NCI-H2196 treated with DMSO at 0.1 percent for 48 hours (cell line): ENCODE measurements at regions not wholly inside any gene's neighbourhood (a gene's known extent, or its start where the extent isn't known, plus 50 kb on each side); places are given as distances from the start of the nearest gene placed in this dataset.

ENCODE experiments used
- DNase-seq: peaks from one replicate; lab custom pipeline; 2025; ENCODE audit not compliant: unreplicated experiment; lab: John Stamatoyannopoulos, UW

DNA sequence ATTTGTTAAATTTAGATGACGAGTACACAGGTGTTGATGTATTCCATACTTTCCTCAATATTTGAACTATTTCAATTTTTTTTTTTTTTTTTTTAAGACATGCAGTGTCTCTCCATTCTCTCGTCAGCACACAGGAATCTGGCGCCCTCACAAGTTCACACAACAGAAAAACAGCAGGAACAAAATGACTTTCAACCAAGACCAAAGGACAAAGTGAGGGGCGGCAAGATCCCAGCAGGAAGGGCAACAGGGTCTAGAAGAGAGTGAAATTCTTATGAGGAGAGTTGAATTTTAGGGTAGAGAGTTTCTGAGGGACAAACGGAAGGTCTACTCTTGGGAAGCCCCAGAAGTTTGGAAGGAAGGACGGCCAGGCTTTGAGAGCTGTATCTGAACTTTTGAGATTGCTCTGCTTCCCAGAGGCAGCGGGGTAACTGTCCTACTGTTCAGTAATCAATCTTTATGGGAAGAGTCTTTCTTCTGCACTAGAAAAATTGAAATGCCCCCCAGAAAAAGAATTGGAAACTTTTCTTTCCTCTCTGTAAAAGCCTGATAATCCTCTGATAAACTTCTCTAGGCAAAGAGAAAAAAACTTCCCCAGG is 760.2 kb downstream of the RAB28 start:
- DNase-seq = no peak

DNA sequence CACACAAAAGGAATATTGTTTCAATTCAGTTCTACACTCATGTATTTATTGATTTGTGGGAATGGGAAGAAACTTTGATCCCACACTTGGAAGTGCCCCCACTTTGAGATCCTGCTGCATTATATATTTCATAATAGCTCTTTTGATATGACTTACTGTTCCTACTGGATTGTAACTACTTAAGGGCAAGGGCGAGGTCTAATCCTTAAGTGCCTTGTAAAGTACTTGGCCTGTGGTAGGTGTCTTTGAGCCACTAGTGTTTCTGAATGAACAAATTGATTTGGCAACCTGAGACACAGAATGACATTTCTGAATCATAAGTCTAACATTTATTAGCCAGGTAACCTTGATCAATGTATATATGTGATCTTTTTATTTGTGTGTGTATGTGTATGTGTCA is 767.2 kb downstream of the RAB28 start:
- no peak for DNase-seq

DNA sequence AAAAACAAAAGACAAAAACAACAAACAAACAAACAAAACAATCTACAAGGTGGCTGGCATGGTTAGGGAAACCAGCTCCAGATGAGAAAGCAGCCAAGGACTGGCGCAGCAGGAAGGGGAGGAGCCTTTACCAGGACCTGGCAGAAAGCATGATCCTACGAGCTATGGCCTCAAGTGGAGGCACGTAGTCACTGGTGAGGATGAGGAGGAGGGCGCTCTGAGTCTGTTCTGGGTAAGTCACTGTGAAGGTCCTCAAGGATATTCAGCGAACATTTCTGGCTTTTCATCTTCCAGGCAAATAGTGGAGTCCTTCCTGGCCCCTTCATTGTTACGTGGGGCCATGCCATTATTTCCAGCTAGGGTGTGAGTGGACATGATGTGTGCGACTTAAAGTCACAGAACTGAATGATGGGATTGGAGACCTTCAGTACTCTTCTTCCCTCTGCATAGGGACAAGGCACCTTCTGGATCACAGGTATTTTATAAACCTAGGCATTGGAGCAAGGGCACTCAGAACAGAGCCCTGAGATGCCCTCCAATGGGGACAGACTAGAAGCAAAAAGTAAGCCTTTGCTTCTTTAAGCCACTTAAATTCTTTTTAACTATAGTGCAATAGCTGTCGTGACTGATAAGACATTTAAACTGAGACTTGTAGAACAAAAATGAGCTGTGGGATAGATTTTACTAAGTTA is 771.3 kb downstream of the RAB28 start:
- DNase-seq = no peak

DNA sequence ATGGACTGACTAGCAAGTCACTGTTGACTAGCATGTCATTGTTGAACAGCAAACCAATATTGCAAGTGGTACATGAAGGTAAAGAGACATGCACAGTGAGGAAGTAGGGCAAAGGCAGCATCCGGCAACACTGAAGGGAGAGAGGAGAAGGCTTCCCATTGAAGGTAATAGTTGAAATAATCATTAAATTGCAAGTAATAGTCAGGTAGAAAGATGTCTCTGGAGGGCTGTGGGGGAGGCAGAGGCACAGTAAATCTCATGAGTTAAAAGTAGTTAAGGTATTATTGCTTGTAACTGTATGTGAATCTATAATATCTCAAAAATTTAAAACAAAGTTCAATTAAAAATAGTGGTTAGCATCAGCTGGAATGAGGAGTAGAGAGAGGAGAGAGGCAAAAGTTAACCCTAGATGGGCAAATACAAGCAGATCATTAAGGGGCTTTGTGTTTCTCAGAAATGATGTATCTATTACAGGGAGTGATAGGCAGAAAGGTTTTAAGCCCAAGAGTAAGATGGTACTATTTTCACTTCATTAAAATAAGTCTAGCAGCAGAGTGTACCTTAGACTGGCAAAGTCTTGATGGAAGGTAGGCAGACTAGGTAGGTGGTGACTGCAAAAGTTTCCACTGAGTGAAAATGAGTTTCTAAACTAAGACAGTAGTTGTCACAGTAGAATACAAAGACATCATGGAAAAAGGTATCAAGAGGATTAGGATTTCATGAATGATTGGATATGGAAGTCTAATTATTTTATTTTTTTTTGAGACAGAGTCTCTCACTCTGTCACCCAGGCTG is 776.6 kb downstream of the RAB28 start:
- DNase-seq = no peak

DNA sequence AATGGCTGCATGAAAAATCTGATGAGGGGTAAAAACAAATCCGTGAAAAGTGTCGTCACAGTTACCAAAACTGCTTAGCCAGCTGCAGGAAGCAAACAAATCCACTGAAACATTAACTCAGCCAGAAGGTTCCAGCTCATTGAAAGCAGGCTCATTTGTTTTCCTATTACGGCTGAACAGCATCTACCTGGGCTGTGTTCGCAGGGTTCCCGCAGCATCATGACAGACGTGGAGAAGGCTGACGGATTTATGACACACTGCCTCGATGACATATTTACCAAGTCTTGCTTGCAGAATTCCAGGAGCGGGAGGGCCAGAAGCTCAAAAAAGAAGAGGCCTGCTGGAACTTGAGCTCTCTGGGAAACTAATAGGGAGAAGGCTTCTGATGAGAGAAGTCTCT is 781.1 kb downstream of the RAB28 start:
- no peak for DNase-seq

DNA sequence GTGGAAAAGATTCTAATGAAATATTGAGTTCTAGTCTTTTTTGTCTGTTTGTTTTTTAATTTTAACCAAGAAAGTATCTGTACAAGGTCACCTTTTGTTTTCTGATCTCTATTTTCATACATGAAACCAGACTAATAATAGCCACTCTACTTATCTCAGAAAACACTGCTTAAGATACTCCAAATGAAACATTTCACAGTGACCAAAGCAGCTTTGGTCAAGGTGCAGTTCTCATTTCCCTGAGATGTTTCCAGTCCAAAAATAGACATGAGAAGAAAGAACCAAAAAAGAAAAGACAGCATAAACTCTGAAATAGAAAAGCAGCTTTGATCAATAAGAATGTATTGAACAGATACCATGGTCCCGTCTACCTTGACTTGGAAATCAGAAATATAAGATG is 782.8 kb downstream of the RAB28 start:
- no peak for DNase-seq

DNA sequence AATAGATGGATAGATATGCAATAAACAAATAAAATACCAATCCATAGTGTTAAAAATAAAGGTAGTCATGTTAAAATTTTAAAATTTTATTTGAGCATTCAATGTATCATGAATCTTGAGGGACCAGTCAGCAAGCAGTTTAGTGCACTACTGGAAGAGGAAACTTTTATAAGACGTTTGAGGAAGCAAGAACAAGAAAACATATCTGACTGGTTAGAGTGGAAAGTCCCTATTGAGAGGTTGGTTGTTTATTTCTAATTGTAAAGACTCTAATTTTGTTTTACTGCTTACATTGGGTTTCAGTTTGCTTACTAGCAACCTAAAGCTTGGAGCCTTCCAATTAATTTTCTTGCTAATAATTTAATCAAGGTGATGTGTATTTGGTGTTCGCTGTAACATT is 786.2 kb downstream of the RAB28 start:
- DNase-seq = no peak

DNA sequence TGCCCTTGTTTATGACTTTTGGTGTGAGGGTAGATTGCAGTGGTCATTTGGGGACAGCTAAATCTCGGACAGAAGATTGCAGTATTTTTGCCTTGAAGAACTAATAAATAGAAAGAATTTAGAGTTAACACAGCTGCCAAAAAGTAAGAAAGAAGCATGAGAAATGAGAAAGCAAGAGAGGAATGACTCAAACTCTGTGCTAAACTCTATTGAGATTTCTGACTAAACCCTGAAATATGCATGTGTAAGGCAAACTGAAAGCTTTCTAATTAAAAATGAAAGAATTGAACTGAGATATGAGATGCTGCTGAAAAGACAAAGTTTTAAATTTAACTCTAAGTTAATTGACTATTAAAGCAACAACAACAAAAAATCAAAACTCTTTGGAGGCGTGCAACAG is 791.3 kb downstream of the RAB28 start:
- DNase-seq = no peak

DNA sequence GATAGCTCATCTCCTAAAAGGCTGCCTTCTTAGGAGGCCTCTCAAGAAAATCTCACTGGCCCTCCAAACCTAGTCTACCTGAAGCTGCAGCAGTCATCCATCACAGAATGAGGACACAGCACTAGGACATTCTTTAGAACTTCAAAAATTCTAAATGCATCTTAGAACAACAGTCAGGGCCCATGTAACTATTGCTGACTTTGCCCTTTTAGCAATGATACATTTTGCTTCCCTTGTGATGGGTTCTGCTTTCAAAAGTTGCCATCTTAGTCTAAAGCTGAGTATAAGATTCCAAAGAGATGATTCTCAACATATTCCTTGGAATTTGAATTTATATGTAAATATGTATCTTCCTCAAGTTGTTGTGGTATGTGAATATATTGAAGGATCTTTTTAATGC is 793.0 kb downstream of the RAB28 start:
- no peak for DNase-seq

DNA sequence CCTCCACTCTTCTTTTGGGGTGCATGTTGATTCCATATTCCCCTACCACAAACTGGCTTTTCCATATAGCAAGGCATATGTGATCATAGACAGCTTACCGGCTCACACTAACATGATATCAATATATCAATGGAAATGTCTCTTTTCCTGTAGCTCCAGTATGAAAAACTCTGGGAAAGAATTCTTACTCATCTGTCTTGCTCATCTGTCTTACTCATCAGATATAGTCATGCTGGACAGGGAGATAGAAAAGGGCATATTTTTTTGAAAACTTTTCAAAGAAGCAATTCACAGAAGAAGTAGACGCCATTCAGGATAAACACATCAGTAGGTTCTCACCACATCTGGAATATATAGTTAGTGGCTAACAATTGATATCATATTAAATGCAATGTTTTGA is 794.7 kb downstream of the RAB28 start:
- no peak for DNase-seq

DNA sequence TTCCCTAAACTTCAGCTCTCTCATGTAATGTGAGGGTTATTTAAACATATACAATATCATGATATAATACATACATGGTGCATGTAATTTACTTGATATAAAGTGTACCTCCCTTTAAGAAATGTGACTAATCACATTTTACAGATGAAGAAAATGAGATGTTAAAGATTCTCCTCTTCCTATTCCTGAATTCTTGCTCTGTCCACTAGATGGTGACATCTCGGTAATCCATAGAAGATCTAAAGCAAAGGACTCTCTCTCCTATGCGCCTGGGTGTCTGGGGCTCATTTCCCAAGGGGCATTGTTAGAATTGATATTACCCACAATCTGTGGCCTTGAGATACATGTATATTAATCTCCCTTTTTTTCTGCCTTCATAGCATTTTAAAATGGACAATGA is 804.9 kb downstream of the RAB28 start:
- DNase-seq = no peak

DNA sequence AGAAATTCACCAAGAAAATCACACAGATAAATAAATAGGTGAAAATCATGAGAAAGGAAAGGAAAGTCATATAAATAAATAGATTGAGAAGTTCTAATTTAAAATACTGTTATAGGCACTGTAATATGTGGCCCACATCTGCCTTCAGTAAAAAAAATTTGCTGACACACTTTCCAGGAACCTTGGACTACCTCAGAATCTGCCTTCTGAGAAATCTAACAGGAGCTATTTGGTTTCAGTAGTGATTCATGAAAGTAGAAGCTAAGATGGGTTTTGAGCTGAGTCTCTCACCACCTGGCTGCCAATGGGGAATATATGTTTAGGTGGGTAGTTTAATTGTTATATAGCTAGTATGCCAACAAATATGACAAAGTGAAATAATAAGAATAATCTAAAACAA is 810.0 kb downstream of the RAB28 start:
- no peak for DNase-seq

DNA sequence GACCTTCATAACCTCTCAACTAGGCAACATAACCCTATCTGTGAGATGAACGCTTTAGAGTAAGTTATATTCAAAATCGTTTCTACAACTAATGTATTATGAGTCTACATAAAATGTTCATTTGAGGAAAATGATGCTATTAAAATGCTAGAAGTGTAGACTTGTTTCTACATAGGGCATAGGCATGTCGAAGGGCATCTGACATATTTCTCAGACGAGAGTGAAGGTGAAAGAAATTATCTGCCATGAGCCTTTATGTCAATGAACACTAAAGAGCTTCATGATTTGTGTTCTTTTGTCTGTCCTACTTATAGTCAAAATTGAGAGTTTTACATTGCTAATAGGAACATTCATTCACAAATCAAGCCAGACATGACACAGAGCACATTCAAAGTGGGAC is 811.8 kb downstream of the RAB28 start:
- DNase-seq = no peak

DNA sequence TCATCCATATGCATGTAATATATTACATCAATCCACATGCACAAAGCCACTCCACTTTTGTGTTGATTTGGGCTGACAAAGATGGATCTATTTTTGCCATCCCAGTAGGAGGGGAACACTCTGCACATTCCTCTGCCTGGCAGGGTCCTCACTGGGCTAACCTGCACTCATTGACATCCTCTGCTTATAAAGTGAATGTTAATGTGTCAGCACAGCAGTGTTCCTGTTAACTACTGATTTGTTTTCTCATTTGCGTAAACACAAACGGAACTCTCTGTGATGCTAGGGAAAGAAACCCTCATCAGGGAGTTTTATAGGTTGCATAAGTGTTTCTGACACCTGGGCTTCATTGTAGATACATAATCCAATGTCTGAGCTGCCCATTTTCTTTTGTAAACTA is 826.0 kb downstream of the RAB28 start:
- DNase-seq = no peak

DNA sequence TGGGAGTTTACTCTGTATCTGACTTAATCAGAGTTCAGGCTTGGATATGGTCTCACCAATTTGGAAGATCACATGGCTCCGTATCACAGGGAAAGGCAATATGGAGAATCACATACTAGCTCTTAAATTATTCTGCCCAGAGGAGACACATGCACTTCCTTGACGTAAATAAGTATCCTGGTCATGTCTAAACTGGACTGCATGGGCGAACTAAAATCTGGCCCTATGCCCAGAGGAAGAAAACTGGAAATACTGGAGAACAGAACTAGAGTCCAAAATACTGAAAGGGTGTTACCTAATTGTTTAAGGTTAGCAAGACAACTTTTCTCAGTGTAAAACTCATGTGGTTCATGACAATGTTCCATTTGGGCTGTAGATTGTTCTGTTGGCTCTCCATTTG is 832.3 kb downstream of the RAB28 start:
- DNase-seq = no peak

DNA sequence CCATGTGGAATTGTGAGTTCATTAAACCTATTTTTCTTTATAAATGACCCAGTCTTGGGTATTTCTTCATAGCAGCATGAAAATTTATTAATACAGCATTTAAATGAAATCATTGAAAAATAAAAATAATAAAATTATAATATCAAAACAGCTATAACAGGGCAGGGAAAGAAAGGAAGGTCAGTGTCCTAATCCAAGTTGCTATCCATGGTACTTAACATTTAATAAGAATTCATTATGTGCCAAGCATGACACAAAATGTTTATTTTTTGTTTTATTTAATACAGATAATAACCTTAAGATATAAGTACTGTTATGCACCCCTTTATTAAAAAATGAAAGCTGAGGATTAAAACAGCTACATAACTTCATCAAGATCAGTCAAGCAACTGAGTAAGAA is 838.4 kb downstream of the RAB28 start:
- no peak for DNase-seq

DNA sequence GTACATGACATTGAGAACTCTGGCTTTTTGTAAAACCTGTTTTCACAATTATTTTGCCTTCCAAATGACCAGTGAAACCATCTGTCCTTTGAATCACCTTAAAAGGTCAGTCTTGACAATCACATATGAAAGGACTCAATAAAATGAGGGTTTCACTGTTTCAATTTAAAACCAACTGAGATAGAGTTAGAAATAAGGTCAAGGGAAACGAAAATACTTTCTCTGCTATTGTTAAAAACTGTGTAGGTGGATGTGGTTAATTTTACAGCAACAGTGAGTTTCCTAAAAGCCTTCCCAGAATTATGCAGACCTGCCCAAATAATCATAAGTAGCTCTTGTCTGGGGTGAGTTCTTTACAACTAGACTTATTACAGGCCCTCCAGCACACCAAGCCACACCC is 839.9 kb downstream of the RAB28 start:
- no peak for DNase-seq

DNA sequence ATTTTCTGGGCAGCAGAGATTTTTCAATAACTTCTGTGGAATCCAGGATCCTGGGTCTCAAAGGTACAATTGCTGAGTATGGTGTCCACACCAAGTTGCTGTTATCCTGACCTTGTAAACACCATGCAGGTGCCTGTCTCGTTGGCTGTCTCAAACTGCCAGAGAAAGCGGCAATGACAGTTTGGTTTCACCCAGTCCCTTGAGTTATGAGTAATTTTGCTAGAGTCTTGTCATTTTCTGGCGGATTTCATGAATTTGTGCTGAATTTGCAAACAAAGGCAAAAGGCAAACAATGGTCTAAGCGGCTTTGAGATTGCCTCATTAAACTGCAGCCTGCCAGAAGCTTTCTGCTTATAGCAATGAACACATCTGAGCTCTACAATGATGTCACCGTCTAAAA is 847.9 kb downstream of the RAB28 start:
- no peak for DNase-seq

DNA sequence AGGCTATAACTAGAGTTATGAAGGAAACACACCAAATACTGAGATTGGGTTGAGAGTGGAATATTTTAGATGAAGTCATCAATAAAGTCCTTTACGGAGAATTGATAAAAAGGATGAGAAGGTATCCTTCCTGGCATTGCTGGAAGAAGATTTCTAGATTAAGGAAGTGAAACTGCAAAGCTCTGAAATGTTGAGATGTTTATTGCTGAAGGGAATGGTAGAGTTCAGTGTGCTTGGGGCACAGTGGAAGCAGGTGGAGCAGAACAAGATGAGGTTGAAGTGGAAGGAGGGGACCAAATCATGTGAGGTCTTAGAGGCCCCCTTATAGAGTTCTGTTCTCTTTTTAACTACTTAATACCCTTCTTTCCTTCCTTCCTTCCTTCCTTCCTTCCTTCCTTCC is 848.5 kb downstream of the RAB28 start:
- no peak for DNase-seq

DNA sequence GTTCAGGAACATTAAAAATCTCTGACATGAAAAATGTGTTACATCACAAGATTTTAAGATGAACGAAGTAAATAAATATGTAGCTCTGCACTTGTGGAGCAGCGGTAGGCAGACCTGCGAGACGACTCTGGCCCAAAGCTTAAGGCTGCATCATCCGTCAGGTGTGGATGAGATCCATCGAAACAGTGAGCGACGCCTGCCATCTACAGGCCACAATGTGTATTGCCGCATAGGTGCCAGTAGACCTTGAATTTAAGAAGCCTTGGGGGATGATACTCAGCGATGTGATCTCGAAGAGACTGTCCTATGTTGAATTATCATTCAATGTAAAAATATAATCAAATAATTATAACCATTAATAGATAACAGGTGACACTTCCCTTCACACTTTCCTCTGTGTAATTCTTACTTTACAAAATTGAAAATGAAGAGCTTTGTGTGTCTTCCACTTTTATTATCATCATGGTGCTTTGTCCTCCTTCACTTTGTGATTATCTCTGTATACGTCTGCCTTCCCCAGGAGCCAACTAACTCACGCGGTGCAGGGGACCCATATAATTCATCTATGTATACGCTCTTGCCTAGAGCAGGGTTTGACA is 851.0 kb downstream of the RAB28 start:
- peak; percentile 72 for DNase-seq

DNA sequence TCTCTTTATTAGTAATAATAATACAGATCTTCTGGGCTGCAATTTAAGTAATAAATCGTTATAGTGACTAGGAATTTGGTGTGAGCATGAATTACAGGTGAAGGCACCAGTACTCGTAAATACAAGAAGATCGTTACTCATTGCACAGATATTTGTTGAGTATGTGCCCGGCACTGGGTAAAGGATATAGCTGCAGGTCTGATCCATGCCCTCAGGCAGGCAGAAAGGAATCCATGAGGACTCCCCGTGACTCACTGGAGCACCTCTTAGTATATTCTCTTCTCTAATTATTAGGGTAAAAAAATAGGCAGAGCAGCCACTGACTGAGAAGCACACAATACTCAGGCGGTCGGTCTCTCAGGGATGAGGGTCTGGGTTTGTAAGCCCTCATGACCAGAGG is 868.3 kb downstream of the RAB28 start:
- DNase-seq = no peak

DNA sequence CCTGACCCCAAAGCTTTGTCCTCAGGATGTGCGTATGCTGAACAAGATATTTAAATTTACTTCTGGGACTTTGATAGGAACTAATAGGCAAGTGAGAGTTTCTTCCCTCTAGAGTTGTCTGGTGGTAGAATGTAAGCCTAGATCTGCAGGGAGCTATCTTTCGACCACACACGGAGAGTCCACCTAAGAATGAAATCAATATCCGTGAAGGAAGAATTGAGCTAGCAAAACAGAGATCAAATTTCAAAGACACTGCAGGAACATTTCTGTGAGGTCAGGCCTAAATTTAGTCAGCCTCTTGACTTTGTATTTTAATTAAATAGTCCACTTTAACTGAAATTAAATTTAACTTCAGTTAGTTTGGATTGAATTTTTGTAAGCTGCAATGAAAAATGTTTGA is 871.3 kb downstream of the RAB28 start:
- no peak for DNase-seq
